ENCODE measurements at regions not wholly inside any gene's neighbourhood (a gene's known extent, or its start where the extent isn't known, plus 50 kb on each side); places are given as distances from the start of the nearest gene placed in this dataset.

- TF ChIP-seq POLR2AphosphoS5 (IDR thresholded peaks at IDR 0.05) (no peak), CTCF (IDR thresholded peaks at IDR 0.05) (no peak)
Measured at GRCh38 chr2:147684903-147685302, 159.9 kb upstream of the ACVR2A start.

Data from sigmoid colon (tissue), 4 donors.